ENCODE measurements at regions not wholly inside any gene's neighbourhood (a gene's known extent, or its start where the extent isn't known, plus 50 kb on each side); places are given as distances from the start of the nearest gene placed in this dataset.

DNA sequence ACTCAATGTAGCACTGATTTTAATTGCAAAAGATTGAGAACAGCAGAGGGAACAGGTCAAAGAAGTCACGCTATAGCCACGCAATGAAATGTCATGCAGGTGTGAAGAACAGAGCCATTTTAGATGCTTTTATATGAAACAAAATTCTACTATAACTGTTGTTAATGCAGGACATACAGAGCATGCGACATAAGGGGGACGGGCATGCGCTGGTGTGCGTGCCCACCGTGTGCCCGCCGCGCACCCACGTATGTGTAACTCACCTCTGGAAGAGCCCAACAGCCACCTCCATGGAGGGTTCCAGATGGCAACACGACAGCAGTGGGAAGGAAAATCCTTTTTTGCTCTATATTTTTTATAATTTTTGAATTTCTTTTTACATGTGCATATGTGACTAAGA lies 410.0 kb upstream of the RNF32 start:
- TF ChIP-seq, protein P1, sequence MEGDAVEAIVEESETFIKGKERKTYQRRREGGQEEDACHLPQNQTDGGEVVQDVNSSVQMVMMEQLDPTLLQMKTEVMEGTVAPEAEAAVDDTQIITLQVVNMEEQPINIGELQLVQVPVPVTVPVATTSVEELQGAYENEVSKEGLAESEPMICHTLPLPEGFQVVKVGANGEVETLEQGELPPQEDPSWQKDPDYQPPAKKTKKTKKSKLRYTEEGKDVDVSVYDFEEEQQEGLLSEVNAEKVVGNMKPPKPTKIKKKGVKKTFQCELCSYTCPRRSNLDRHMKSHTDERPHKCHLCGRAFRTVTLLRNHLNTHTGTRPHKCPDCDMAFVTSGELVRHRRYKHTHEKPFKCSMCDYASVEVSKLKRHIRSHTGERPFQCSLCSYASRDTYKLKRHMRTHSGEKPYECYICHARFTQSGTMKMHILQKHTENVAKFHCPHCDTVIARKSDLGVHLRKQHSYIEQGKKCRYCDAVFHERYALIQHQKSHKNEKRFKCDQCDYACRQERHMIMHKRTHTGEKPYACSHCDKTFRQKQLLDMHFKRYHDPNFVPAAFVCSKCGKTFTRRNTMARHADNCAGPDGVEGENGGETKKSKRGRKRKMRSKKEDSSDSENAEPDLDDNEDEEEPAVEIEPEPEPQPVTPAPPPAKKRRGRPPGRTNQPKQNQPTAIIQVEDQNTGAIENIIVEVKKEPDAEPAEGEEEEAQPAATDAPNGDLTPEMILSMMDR (IDR thresholded peaks at IDR 0.05) = no peak
- no peak for TF ChIP-seq POLR2A (IDR thresholded peaks at IDR 0.05)
